ENCODE measurements at regions not wholly inside any gene's neighbourhood (a gene's known extent, or its start where the extent isn't known, plus 50 kb on each side); places are given as distances from the start of the nearest gene placed in this dataset.

- Mint-ChIP-seq H3K27ac (ENCODE audit: unreplicated experiment) (no peak overlapping the region), H3K4me1 (ENCODE audit: low read depth, unreplicated experiment) (no peaks in the 10 kb centered on the region)
- TF ChIP-seq CTCF (IDR thresholded peaks at IDR 0.05; ENCODE audit: partially characterized antibody, unreplicated experiment), result no peak
These were observed 821.0 kb upstream of the CELF2 start for GRCh38 chr10:10196701-10197100.

GRCh38 chr10:10197423-10197822, 820.2 kb upstream of the CELF2 start:
- no peak for TF ChIP-seq CTCF (IDR thresholded peaks at IDR 0.05; ENCODE audit: partially characterized antibody, unreplicated experiment)
- no peak overlapping the region for H3K27ac Mint-ChIP-seq (ENCODE audit: unreplicated experiment)
- H3K4me3 Mint-ChIP-seq (ENCODE audit: unreplicated experiment), result no peak overlapping the region
- H3K4me1 Mint-ChIP-seq (ENCODE audit: low read depth, unreplicated experiment), result no peaks in the 10 kb centered on the region
- no peak for DNase-seq
- H3K36me3 Mint-ChIP-seq (ENCODE audit: unreplicated experiment), result no peaks in the 10 kb centered on the region
- H3K27me3 Mint-ChIP-seq (ENCODE audit: unreplicated experiment), result no peaks in the 10 kb centered on the region
- H3K9me3 Mint-ChIP-seq (ENCODE audit: unreplicated experiment), result no peaks in the 10 kb centered on the region

More at GRCh38 chr10:10196701-10197100, 821.0 kb upstream of the CELF2 start:
- Mint-ChIP-seq H3K27me3 (ENCODE audit: unreplicated experiment) (no peaks in the 10 kb centered on the region), H3K9me3 (ENCODE audit: unreplicated experiment) (no peaks in the 10 kb centered on the region), H3K4me3 (ENCODE audit: unreplicated experiment) (no peak overlapping the region), H3K36me3 (ENCODE audit: unreplicated experiment) (no peaks in the 10 kb centered on the region)
- no peak for DNase-seq

GRCh38 chr10:10198363-10198762, 819.3 kb upstream of the CELF2 start:
- H3K4me3 Mint-ChIP-seq (ENCODE audit: unreplicated experiment), result no peak overlapping the region
- H3K9me3 Mint-ChIP-seq (ENCODE audit: unreplicated experiment), result no peaks in the 10 kb centered on the region
- H3K27me3 Mint-ChIP-seq (ENCODE audit: unreplicated experiment), result no peaks in the 10 kb centered on the region
- TF ChIP-seq CTCF (IDR thresholded peaks at IDR 0.05; ENCODE audit: partially characterized antibody, unreplicated experiment), result no peak
- no peak for DNase-seq
- no peak overlapping the region for H3K27ac Mint-ChIP-seq (ENCODE audit: unreplicated experiment)
- no peaks in the 10 kb centered on the region for H3K4me1 Mint-ChIP-seq (ENCODE audit: low read depth, unreplicated experiment)
- no peaks in the 10 kb centered on the region for H3K36me3 Mint-ChIP-seq (ENCODE audit: unreplicated experiment)

GRCh38 chr10:10204415-10204814, 813.3 kb upstream of the CELF2 start:
- no peak for TF ChIP-seq CTCF (IDR thresholded peaks at IDR 0.05; ENCODE audit: partially characterized antibody, unreplicated experiment)
- no peak for DNase-seq
- H3K27ac Mint-ChIP-seq (ENCODE audit: unreplicated experiment), result no peak overlapping the region
- H3K9me3 Mint-ChIP-seq (ENCODE audit: unreplicated experiment), result peaks cover 3% of the 10 kb centered on the region
- no peaks in the 10 kb centered on the region for H3K27me3 Mint-ChIP-seq (ENCODE audit: unreplicated experiment)
- H3K36me3 Mint-ChIP-seq (ENCODE audit: unreplicated experiment), result peaks cover 6% of the 10 kb centered on the region
- H3K4me3 Mint-ChIP-seq (ENCODE audit: unreplicated experiment), result no peak overlapping the region
- peaks cover 4% of the 10 kb centered on the region for H3K4me1 Mint-ChIP-seq (ENCODE audit: low read depth, unreplicated experiment)

- TF ChIP-seq CTCF (IDR thresholded peaks at IDR 0.05; ENCODE audit: partially characterized antibody, unreplicated experiment), result no peak
These were observed 811.8 kb upstream of the CELF2 start for GRCh38 chr10:10205906-10206305.

More at GRCh38 chr10:10205906-10206305, 811.8 kb upstream of the CELF2 start:
- Mint-ChIP-seq H3K36me3 (ENCODE audit: unreplicated experiment) (peaks cover 6% of the 10 kb centered on the region), H3K27me3 (ENCODE audit: unreplicated experiment) (no peaks in the 10 kb centered on the region), H3K4me3 (ENCODE audit: unreplicated experiment) (no peak overlapping the region), H3K4me1 (ENCODE audit: low read depth, unreplicated experiment) (peaks cover 4% of the 10 kb centered on the region), H3K9me3 (ENCODE audit: unreplicated experiment) (peaks cover 3% of the 10 kb centered on the region), H3K27ac (ENCODE audit: unreplicated experiment) (no peak overlapping the region)
- DNase-seq, result no peak
